HFF-Myc (cell line): ENCODE measurements at regions not wholly inside any gene's neighbourhood (a gene's known extent, or its start where the extent isn't known, plus 50 kb on each side); places are given as distances from the start of the nearest gene placed in this dataset.

Experiments
- DNase-seq: peaks from one replicate; pipeline ENCODE4 v3.0.0-alpha.2; 2011; ENCODE audit warnings: low read depth; ENCODE audit errors: extremely low read depth
- H3K4me3 ChIP-seq: replicated peaks from 2 replicates; pipeline ENCODE4 v1.5.1; 2011; ENCODE audit warnings: low read depth, mild to moderate bottlenecking, control low read depth, low read length
- TF ChIP-seq, protein P1 (sequence below): IDR thresholded peaks from 2 replicates; pipeline ENCODE4 v1.5.1; 2012; ENCODE audit warnings: mild to moderate bottlenecking, low read depth, low read length, control low read depth; ENCODE audit errors: missing control alignments

DNA sequence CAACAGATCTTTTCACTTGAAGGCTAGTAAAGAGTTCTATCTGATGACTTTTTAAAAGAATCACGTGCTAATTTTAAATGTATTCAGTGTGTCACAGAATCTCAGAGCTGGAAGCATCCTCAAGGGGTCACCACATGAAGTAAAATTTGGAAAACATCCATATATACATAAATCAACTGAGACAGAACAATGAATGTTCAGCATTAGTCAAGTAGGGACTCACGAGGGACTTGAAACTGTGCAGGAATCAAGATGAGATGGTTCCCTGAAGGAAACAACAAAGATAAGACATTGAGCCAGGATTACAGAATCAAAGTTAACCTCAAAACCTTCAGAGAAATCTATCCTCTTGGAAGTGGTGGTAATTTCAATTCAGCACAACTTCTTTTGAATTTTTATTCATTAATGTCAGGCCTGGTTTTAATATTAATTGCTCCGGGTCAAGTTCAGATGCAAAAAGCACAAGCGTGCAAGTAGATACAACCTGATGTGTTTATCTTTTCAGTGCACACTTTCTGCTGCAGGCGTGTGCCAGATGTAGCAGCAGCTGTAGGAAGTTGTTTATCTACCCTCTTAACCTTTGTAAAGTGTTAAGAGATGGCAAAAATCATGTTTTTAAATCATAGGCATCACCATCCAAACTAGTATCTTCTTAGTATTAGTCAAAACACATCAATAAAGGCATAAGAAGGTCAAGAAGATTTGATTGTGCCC lies 87.7 kb upstream of the SRD5A3 start:
- no peak for DNase-seq
- no peak overlapping the region for H3K4me3 ChIP-seq
- TF ChIP-seq, protein P1, sequence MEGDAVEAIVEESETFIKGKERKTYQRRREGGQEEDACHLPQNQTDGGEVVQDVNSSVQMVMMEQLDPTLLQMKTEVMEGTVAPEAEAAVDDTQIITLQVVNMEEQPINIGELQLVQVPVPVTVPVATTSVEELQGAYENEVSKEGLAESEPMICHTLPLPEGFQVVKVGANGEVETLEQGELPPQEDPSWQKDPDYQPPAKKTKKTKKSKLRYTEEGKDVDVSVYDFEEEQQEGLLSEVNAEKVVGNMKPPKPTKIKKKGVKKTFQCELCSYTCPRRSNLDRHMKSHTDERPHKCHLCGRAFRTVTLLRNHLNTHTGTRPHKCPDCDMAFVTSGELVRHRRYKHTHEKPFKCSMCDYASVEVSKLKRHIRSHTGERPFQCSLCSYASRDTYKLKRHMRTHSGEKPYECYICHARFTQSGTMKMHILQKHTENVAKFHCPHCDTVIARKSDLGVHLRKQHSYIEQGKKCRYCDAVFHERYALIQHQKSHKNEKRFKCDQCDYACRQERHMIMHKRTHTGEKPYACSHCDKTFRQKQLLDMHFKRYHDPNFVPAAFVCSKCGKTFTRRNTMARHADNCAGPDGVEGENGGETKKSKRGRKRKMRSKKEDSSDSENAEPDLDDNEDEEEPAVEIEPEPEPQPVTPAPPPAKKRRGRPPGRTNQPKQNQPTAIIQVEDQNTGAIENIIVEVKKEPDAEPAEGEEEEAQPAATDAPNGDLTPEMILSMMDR, result no peak

DNA sequence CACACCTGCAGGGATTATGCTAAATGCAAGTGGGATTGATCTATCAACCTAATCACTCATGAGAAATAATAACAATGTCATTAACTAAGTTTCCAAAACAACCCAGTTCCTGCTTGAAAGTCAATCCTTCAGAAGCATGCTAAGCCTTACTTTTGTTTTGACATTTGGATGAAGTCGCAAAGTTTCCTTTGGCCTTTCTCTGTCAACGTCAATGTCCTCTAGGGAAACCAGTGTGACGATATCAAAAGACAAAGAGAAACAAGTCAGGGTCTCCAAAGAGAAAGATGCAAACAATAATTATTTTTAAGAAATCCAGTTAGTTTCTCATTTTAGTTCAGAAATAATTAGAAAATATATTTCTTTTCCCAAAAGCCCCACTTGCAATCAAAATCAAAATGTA lies 86.7 kb upstream of the SRD5A3 start:
- no peak for DNase-seq
- H3K4me3 ChIP-seq, result no peak overlapping the region
- TF ChIP-seq, protein P1, result no peak

DNA sequence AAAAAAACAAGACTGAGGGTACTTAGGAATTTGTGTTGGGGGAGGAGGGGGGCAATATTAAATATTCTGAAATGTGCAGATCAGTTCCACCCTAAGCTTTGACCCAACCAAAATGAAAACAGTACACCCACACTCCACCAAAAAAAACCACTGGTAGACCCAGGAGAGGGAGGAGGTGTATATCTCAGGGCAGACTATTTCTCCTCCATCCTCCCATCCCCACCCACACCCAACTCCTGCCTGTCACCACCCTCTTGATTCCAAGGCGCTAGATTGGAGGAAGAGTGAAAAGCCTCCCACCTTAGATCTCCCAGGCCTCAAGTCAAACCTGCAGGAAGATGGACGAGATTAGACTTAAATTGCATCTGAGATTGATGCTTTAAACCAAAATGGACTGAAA lies 76.6 kb upstream of the SRD5A3 start:
- H3K4me3 ChIP-seq, result no peak overlapping the region
- no peak for DNase-seq
- TF ChIP-seq, protein P1, result no peak

DNA sequence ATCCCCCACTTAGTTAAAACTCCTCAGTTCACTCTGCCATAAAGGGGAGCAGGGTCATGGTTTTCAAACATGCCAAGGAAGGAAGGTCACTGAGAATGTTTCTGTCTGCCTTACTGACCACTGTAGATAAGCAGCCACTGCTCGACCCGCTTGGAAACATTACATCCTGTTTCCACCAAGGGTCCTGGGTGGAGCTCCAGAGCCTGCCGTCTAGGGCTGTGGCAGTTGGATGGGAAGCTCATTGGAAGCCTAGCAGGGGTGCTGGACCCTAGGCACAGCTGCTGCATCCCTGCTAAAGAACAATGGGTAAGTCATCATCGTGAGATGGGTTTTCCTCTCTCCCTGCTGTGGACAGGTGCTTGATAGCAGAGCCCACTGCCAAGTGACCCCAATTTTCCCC lies 76.0 kb upstream of the SRD5A3 start:
- DNase-seq, result no peak
- no peak overlapping the region for H3K4me3 ChIP-seq
- TF ChIP-seq, protein P1, result no peak

DNA sequence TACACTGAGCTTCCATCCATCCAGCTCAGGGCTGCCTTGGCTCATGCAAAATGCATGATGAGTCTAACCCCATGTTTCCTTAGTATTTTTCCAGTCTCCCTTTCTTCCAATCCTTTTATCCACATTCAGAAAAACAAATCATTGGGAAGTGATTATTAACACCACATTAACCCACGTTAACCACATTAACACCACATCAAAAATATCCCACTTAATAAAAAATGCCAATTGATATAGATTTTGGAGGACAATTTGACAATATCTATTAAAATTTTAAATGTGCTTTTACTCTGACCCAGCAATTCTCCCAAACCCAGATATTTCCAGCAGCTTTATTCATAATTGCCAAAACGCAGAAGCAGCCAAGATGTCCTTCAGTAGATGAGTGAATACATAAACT lies 75.6 kb upstream of the SRD5A3 start:
- no peak for DNase-seq
- no peak overlapping the region for H3K4me3 ChIP-seq
- TF ChIP-seq, protein P1, result no peak

DNA sequence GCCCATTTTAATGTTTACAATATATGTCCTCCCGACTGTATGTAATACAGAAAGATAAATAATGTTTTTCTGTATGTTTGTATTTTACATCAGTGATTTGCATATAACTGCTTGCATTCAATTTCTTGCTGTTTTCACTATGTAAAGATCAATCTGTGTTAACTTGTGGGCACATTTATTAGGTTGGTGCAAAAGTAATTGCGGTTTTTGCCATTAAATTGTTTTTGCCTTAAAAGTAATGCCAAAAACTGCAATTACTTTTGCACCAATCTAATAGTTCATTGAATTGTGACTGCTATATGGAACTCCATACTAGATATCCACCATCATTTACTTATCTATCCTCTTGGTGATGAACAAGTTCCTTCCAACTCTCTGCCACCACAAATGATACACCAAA lies 73.9 kb upstream of the SRD5A3 start:
- DNase-seq, result no peak
- TF ChIP-seq, protein P1, result no peak

DNA sequence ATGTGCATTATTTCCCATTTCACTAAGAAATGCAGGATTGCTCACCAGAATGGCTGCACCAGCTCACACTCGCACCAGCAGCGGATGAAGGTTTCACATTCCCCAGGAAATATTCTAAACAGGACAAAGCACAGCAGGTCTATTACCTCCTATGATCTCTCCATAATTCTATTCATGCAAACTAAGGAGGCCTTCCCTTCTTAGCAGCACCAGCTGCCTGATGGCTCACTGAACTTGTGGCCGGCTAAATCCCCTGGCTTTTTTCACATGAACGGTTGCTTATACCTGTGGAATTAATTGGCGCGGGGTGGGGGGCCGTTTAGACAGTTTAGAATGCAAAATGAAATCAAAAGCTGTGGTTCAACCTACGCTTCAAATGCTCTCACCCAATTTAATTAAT lies 73.5 kb upstream of the SRD5A3 start:
- TF ChIP-seq, protein P1, result no peak

More for the DNA sequence above, 73.9 kb upstream of the SRD5A3 start:
- H3K4me3 ChIP-seq, result no peak overlapping the region

More for the DNA sequence above, 73.5 kb upstream of the SRD5A3 start:
- no peak for DNase-seq
- H3K4me3 ChIP-seq, result no peak overlapping the region
